ENCODE measurements at regions not wholly inside any gene's neighbourhood (a gene's known extent, or its start where the extent isn't known, plus 50 kb on each side); places are given as distances from the start of the nearest gene placed in this dataset.

GRCh38 chr3:18635215-18635614, 210.1 kb upstream of the SATB1 start:
- DNase-seq (ENCODE audit: low read depth, low spot score) = no peak

DNA sequence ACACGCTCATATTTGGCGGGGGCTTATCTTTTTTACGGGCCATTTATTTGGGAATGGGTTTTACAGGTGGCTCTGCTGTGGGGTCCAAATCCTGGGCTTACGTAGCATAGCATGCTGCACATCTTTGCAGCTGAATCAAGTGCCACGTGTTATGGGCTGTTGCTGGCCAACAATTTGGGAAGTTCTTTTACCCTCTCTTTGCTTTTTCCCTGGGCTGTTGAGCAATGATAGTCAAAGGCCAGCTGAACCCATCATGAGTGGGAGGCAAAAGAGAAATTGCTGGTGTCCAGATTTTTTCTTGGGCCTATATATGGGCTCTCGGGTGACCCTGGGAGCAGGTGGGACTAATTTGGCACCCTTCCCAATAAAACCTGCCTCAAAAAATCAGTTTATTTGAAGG, 209.3 kb upstream of the SATB1 start:
- no peak for DNase-seq (ENCODE audit: low read depth, low spot score)

DNA sequence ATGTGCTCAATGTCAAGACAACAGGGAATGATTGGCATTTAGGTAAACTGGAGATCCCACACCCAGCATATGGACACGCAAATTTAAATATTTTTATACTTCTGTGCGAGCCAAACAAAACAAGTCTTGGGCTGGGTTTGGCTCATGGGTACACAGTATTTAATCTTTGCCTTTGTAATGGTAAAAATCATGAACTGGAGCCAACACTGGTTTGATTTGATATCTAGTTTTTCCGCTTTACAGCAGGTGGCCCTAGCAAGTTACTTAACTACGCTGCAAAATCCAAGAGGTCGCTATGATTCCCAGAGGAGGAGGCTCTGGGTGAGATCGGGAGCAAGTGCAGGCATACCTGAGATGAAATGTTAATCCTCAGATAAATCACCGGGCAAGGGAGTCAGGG, 207.9 kb upstream of the SATB1 start:
- DNase-seq (ENCODE audit: low read depth, low spot score) = no peak

GRCh38 chr3:18630295-18630694, 205.2 kb upstream of the SATB1 start:
- DNase-seq (ENCODE audit: low read depth, low spot score) = no peak

DNA sequence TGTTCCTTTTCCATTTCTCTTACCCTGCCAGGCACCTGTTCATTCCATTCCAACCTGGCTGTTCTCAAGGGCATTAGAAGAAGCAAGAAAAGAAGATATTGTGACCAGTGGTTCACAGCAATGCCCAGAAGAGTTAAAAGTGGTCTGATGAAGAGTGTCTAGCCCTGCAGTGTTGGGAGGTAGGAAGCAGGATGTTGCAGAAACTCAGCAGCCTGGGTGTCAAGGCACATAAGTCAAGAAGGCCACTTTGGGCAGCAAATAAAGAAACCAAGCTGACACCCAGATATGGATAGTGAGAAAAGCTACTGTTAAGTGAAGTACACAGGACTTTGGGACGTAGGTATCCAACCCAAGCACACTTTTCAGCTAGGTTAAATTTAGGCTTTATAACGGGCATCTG, 199.9 kb upstream of the SATB1 start:
- no peak for DNase-seq (ENCODE audit: low read depth, low spot score)

DNA sequence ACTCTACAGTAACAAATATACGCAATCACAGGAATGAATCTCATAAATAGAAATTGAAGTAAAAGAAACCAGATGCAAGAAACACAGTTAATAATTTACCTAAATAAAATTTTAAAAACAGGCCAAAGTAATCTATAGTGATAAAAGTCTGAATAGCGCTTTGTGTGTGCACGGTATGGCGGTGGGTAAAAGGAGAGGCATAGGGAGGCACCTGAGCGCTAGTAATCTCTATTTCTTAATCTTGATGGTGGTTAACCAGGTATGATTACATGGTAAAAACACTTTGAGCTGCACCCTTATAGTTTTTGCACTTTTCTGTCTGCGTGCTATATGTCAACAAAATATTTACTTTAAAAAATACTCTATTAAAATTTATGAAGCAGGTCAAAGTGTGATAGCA, 198.1 kb upstream of the SATB1 start:
- no peak for DNase-seq (ENCODE audit: low read depth, low spot score)

DNA sequence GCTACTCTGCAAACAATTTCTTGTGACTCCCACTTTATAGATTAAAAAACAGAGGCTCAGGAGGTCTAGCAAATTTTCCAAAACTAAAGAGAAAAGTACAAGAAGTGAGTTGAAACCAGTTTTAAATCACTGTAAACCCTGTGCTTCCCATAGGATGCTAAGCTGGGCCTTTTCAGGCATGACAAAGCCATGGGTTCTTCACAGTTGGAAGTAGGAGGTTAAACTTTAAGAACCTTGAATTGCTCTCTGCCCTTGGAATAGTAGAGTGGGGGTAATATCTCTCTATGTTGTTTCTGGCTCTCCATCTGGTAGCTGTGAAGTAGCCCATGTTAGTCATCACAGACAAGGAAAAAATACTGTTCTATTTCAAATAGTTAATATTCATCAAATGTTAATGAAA, 193.6 kb upstream of the SATB1 start:
- DNase-seq (ENCODE audit: low read depth, low spot score) = no peak

- no peak for DNase-seq (ENCODE audit: low read depth, low spot score)
Observed at GRCh38 chr3:18611991-18612390, 186.9 kb upstream of the SATB1 start.

DNA sequence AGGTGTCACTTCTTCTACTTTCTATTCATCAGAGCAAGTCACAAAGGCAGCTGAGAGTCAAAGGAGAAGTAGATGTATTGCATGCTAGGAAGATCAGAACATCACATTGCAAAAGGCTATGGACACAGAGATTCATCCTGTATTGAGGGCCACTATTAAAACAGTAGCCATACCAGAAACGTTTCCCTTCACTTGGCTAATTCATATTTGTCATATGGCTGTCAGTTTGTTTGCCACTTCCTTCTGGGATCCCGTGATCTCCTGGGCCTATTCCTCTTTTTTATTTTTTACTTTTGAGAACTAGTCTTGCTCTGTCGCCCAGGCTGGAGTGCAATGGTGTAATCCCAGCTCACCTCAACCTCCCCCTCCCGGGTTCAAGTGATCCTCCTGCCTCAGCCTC, 184.0 kb upstream of the SATB1 start:
- no peak for DNase-seq (ENCODE audit: low read depth, low spot score)

DNA sequence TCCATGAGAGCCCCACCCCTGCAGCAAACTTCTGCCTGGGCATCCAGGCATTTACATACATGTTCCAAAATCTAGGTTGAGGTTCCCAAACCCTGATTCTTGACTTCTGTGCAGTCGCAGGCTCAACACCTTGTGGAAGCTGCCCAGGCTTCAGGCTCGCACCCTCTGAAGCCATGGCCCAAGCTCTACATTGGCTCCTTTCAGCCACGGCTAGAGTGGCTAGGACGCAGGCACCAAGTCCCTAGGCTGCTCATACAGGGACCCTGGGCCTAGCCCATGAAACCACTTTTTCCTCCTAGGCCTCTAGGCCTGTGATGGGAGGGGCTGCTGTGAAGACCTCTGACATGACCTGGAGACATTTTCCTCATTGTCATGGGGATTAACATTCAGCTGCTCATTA, 172.8 kb upstream of the SATB1 start:
- no peak for DNase-seq (ENCODE audit: low read depth, low spot score)

GRCh38 chr3:18593231-18593630, 168.1 kb upstream of the SATB1 start:
- DNase-seq (ENCODE audit: low read depth, low spot score) = no peak

GRCh38 chr3:18591120-18591519, 166.0 kb upstream of the SATB1 start:
- no peak for DNase-seq (ENCODE audit: low read depth, low spot score)

DNA sequence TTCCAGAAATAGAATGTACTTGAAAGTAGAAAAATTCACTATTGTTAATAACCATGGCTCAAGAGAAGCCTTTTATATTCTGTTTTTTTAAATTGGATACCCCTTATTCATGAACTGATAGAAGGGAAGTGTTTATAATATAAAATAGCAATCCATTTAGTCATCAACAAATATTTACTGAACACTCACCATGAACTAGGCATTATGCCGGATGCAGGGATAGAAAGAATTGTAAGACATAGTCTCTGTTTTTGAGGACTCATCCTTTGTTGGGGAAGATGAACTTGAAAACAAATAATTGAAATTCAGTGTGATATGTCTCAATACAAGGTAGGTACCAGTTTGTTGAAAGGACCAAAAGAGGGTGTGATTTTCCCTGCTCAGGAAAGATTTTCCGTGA, 160.9 kb upstream of the SATB1 start:
- no peak for DNase-seq (ENCODE audit: low read depth, low spot score)

GRCh38 chr3:18585004-18585968, 160.1 kb upstream of the SATB1 start:
- DNase-seq (ENCODE audit: low read depth, low spot score) = no peak

DNA sequence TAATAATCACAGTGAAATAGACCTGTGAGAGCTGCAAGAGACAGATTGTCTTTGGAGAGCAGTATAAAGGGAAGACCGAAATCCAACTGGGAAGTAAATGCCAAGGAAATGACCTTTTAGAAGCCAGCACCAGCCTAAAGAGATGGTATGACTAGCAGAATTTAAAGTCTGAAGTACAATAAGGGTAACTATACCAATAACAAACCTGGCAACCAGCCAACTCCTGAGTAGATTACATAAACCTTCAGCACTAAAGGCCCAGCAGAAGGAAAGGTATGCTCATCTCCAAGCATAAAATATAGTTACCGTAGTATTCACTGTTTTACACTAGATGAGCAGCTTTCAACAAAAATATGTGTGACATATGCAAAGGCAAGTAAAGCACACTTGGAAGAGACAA, 155.1 kb upstream of the SATB1 start:
- DNase-seq (ENCODE audit: low read depth, low spot score) = no peak

- DNase-seq (ENCODE audit: low read depth, low spot score) = no peak
Observed at GRCh38 chr3:18579661-18580060, 154.5 kb upstream of the SATB1 start.

- no peak for DNase-seq (ENCODE audit: low read depth, low spot score)
Observed at GRCh38 chr3:18575573-18575972, 150.4 kb upstream of the SATB1 start.

DNA sequence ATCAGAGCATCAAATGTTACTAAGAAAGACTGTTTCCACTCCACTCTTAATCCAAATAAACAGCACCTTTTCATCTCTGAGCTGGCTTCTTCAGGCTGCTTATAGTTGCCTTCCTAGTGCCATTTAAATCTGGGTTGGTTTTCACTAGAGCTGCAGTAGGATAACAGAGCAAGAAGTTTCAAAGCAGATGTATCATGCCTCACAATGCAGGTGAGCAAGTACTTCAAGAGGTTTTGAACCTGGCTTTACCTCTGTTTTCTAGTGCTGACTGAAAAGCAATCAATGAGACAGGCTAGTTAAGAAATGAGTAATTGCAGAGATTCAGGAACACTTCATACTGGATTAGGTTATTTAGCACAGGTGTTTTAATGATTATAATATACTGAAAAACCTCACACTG, 147.7 kb upstream of the SATB1 start:
- DNase-seq (ENCODE audit: low read depth, low spot score) = no peak

DNA sequence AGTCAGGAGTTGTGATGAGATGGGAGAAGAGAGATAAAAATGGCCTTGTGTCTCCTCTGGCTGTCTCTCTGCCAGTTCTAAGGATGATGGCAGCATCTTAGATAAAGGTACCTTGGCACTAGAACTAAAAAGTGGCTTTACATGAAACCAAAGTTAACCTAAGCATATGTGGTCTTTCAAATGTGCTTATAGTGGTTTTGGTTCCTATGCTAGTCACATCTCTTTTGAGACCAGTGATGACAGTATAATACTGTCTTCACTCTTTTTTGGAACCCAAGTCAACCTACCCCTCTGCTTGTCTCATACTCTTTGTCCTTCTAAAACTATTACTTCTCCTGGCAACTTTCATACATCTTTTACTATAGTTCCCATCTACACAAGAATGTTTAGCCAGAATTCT, 142.2 kb upstream of the SATB1 start:
- no peak for DNase-seq (ENCODE audit: low read depth, low spot score)

GRCh38 chr3:18562364-18563154, 137.4 kb upstream of the SATB1 start:
- DNase-seq (ENCODE audit: low read depth, low spot score) = no peak

GRCh38 chr3:18559331-18559842, 134.2 kb upstream of the SATB1 start:
- peak; percentile 76 for DNase-seq (ENCODE audit: low read depth, low spot score)

- no peak for DNase-seq (ENCODE audit: low read depth, low spot score)
Observed at GRCh38 chr3:18558507-18558906, 133.4 kb upstream of the SATB1 start.

DNA sequence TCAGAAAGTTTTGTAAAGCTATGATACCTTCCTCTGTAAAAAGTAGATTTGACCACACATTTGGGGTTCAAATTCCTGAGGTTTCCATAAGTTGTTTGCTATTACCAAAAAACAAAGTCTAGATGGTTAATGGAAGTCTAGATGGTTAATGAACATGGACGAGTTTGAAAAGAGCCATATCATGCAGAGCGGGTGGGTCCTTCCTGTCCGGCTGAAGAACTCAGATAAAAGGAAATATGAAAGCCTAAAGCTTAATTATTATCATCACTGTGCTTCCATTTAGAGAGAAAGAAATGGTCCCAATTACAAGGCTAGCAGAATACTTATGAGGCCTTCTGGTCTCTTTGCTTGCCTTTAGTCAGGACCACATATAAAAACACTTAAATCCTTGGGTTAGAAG, 132.1 kb upstream of the SATB1 start:
- no peak for DNase-seq (ENCODE audit: low read depth, low spot score)

Measured in ELF-1 (cell line).